GM18520 (cell line): ENCODE measurements at regions not wholly inside any gene's neighbourhood (a gene's known extent, or its start where the extent isn't known, plus 50 kb on each side); places are given as distances from the start of the nearest gene placed in this dataset.
"Not testable (repeated sequence)": the region's sequence is repeated elsewhere in the genome, so short reads cannot be mapped to it uniquely, and the experiment has no call there.

Experiments used
- ATAC-seq: cut with Tn5 transposase; IDR thresholded peaks from one replicate; pipeline ENCODE4 v1.9.1; 2021; ENCODE audit not compliant: unreplicated experiment

DNA sequence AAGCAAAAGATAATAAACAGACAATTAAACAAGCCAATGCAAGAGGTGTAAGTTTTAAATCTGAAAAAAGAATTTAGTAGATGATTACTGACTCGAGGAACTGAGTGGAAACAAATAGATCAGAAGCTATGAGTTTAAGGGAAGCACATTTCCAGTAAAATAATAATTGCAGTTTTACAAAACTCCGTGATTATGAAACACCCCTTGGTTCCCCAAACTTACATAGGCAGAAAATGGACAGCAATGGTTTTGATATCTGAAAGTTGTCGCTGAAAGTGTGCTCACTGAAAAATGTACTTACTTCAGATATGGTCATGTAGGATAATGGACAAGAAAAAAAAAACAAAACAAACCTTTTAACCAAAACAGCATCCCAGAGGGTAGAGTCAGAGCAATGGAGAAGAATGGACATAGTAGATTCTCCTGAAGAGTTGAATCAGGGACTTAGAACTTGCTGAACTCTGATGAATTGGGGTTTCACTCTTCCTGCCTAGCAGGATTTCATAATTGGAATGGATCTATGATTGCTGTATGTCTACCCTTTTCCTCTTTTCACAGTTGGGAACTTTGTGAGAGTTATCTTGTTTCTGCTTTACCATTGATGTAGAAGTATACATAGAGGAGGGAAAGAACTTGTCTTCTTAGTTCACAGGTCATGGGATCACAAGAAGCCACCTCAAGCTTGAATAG, 305.6 kb upstream of the ZEB2 start:
- no peak for ATAC-seq

DNA sequence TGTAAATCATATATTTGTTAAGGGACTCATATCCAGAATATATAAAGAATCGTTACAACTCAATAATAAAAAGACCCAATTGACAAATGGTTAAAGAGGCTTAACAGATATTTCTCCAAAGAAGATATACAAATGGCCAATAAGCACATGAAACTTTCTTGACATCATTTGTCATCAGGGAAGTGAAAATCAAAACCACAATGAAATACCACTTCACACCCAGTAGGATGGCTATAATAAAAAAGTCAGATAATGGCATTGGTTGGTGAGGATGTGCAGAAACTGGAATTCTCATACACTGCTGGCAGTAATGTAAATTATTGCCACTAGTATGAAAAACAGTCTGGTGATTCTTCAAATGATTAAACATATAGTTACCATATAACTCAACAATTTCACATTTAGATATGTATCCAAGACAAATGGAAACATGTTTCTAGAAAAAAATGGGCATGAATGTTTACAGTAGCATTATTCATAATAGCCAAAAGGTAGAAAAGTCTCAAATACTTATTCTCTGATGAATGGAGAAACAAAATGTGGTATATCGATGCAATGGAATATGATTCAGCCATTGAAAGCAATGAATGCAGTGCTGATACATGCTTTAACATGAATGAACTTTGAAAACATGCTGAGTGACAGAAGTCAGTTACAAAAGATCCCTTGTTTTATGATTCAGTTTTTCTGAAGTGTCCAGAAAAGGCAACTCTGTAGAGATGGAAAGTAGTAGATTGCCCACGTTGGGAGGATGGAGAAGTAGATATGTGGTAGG, 304.6 kb upstream of the ZEB2 start:
- no peak for ATAC-seq

DNA sequence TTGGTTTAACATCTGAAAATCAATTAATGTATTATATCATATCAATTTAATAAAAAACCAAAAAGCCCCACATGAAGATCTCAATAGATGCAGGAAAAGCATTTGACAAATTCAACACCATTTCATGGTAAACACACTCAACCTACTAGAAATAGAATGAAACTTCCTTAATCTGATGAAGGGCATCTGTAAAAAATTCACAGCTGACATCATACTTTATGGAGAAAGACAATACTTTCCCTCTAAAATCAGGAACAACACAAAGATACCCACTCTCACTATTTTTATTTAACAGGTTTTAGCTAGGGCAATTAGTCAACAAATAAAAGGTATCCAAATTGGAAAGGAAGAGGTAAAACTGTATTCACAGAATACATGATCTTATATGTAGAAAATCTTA, 303.0 kb upstream of the ZEB2 start:
- ATAC-seq, result no peak

DNA sequence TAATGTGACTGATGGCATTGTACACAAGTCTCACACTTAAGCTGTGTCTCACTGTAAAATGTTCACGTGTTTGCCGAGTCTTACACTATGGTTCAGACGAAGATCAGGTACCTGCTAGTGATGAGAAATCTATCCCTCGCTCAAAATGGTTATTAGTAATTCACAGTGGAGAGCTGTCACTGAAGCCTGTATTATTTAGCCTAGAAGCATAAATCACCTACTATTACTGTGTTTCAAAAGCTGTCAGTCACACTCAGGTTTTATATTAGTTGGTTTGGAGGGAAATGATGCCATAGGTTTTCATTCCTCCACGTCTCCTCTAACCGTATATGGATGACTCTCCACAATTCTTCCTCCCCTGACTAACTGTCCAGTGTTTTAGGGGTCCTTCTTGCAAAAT, 292.4 kb upstream of the ZEB2 start:
- no peak for ATAC-seq

DNA sequence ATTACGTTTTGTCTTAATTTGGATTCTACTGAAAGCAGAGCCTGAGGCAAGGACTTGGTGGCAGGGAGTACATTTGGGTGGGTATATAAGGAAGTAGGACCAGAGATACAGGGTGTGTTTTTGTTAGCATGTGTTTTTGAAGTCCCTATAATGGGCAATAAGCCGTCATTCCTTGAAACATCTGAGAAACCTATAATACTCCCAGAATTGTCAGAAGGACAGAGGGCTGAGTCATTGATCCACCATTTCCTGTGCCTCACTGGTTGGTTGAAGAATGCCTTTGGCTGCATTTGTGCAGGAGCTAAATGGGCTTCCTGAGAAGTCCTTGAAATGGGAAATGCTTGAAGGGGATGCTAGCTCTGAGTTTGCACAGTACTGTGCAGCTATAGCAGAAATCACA, 281.8 kb upstream of the ZEB2 start:
- no peak for ATAC-seq

DNA sequence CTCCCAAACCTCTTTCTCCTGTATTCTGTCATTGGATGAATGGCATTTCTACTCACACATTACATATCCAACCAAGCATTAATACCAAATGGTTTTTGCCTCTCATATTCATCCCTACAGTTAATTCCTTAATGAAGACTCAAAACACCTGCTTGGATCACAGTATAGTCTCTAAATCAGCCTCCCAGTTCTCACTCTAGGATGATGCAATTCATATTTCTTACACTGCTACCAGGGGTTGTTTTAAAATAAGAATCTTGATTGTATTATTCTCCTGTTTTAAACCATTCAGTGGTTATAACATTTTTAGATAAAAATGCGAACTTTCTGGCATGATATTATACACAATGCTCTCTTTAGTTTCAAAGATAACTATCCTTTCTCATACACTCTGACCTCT, 281.4 kb upstream of the ZEB2 start:
- no peak for ATAC-seq

DNA sequence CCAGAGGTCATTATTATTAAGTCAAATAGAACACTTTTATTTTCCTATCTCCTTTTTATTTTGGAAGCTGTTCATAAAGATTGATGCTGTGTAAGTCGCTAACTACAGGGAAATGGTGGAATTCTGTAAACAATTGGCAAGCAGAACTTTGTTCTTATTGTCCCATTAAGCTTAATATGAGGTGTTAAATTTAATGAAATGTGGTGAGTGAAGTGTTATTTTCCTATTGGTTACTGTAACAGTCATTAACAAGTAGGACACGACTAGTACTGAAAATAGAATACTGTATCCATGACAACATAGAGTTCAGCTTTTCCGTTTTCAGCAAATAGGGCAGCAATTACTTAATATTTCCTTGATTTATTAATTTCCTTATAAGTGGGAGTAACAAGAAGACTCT, 279.1 kb upstream of the ZEB2 start:
- ATAC-seq, result no peak

DNA sequence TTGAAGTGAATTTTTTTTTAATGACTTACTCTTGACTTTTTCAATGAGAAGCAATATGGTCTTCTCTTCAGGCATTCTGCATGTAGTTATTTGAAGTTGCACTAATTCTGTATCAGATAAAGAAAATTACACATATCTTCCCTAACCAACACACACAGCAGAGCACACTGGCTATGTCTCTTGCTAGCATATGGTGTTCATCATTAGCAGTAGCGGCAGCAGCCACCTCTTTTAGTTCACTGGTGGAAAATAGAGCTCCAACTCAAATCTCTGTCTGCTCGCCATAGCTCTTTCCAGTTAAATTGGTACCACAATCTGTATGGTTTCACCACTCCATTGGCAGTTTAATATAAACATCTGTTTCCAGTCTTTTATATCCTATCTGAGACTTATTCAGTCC, 278.1 kb upstream of the ZEB2 start:
- ATAC-seq, result no peak

DNA sequence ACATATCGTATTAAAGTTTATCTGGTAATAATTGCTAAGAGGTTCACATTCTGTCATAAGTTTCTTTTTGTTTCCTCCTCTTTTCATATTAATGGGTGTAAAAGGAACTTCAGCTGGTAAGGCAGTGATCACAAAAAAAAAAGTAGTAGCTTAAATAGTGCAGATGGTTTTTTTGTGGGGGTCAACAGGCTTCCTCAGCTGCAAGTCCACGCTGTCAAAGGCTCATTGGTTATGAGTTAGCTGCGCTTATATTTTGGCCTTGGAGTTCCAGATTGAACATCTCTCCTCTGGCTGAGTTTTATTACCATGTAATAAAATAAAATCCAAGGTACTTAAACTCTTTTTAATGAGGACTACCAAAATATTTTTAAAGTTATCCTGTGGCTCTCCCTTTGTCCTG, 277.0 kb upstream of the ZEB2 start:
- ATAC-seq, result no peak

DNA sequence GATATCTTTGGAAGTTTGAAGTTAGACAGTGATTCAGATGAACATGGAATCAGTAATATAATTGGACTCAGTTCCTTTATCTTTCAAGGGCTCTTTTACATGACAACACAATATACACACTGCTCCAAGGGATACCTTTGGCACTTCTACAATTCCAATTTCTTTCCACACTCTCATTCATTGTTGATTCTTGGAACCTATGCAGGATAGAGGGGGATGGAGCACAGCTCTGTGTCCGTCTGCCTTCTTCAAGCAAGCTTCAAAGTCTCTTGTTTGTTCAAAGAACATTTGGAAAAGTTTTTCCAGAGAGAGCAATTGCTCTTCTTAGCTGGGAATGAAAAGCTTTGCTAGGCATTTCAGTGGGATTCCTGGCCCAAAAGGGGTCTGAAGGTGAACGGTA, 276.2 kb upstream of the ZEB2 start:
- no peak for ATAC-seq

DNA sequence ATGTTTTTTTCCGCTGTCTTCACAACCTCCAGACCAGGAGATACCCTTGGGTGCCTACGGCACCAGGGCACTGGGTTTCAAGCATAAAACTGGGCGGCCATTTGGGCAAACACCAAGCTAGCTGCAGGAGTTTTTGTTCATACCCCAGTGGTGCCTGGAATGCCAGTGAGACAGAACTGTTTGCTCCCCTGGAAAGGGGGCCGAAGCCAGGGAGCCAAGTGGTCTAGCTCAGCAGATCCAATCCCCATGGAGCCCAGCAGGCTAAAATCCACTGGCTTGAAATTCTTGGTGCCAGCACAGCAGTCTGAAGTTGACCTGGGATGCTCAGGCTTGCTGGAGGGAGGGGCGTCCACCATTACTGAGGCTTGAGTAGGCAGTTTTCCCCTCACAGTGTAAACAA, 265.3 kb upstream of the ZEB2 start:
- no peak for ATAC-seq

DNA sequence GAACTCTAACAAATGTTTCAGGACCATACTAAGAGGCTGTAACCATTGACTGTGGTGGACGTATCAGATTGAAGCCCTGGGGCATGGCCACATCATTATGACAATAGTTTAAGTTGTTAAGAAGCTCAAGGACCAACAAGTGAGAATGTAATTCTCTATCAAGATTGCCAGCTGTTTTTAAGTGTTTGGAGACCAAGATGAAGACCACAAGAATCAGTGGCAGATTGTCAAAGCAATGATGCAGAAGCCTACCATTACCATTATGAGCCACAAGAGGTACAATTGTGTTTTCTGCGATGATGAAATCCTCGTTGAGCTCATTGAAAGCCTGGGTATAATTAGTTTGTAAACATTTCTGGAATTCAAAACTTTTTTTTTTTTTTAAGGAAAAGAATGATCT, 261.1 kb upstream of the ZEB2 start:
- ATAC-seq, result no peak

DNA sequence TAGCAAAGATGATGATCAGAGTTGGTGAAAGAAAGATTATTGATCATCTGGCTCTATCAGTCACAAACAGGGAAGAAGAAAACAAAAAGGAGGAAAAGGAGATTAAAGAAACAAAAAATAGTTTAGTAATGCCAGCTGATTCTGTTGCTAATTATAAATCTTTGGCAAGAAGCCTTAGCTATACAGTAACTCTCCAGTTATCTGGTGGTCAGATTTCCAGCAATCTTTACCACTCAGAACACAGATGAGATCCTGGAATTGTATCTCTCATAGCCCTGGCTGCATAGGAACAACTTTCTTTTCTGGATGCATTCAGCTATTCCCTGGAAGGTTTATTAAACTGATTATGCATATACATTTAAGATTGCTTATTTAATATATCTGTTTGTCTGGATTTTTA, 256.8 kb upstream of the ZEB2 start:
- no peak for ATAC-seq

DNA sequence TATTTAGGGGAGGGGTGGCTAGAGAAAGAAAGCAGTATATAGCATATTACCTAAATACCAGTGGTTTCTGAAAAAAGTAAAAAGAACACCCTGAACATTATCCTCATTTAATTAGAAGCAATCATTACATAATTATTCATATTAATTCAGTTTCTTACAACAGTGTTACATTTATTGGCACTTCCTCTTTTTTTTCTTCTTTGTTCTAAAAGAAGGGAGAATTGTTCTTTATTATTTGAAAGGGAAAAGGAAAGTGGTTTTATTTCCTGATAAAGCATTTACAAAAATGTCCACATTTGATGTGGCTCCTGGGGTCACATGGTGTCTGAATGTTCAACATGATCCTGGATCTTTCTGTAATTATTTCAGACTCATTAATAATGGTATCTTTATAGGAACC, 254.9 kb upstream of the ZEB2 start:
- no peak for ATAC-seq

DNA sequence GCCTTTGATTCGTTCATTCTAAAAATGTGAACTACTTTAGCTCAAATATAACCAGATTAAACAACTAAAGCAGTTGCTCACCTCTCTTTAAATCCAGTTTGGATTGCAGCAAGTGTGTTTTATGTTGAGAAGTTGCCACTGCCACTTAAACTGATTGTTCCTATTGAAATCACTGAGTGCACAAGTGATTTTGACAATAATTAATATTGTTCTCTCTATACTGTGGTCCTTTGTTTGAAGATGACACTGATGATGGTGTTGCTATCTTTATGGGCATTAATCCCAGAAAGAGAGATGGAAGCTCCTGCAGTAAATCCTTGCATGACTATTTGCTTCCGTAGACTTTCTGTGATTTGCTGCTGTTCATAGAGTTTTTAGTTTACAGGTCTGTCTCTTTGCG, 251.4 kb upstream of the ZEB2 start:
- no peak for ATAC-seq

DNA sequence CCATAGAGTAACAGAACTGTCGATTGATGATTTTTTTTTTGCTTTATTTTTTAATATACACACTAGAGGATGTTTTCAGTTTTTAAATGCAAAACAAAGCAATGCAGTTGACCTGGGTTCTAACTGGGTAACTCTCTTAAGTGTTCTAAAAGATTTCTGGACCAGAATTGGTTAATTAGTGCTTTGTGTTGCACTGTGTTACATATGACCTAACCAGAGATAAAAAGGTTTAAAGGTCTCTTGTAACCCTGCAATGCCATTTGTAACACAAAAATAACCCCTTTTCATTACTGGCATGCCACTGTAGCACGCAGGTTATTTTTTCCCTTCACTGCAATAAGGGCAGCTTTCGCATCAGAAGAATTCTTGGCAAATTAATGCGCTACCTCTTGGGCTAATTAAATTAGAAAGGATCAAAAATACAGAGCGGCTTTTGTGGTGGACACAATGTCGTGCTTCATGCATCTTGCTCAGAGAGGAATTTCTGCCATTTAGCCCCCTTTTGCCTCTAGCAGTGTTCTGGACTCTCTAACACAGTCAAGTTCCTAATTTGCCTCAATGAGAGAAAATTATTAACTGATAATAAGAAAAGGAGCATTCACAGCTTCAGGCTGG, 250.8 kb upstream of the ZEB2 start:
- ATAC-seq, result no peak

DNA sequence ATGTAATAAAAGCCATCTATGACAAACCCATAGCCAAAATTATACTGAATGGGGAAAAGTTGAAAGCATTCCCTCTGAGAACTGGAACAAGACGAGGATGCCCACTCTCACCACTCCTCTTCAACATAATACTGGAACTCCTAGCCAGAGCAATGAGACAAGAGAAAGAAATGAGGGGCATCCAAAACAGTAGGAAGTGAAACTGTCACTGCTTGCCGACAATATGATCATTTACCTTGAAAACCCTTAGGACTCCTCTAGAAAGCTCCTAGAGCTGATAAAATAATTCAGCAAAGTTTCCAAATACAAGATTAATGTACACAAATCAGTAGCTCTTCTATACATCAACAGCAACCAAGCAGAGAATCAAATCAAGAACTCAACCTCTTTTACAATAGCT, 241.0 kb upstream of the ZEB2 start:
- ATAC-seq, result not testable (repeated sequence)

DNA sequence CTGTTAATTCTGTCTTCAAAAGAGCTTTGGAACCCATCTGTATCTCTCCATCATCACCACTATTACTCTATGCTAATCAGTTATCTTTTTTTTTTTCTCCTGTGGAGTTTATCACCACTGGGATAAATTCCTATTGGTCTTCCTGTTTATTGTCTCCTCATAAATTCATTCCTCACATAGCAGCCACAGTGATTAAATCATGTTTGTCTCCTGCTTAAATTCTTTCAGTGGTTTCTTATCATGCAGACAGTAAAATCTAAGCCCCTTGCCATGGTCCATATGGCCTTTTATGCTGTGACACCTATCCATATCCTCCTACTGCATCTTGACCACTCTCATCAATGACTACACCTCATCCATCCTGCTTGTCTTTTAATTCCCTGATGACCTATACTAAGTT, 239.8 kb upstream of the ZEB2 start:
- ATAC-seq, result no peak

DNA sequence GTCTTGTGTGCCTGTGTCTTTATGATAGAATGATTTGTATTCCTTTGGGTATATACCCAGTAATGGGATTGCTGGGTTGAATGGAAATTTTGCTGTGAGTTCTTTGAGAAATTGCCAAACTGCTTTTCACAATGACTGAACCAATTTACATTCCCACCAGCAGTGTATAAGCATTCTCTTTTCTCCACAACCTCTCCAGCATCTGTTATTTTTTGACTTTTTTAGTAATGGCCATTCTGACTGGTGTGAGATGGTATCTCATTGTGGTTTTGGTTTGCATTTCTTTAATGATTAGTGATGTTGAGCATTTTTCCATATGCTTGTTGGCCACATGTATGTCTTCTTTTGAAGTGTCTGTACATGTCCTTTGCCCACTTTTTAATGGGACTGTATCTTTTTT, 238.3 kb upstream of the ZEB2 start:
- not testable (repeated sequence) for ATAC-seq

DNA sequence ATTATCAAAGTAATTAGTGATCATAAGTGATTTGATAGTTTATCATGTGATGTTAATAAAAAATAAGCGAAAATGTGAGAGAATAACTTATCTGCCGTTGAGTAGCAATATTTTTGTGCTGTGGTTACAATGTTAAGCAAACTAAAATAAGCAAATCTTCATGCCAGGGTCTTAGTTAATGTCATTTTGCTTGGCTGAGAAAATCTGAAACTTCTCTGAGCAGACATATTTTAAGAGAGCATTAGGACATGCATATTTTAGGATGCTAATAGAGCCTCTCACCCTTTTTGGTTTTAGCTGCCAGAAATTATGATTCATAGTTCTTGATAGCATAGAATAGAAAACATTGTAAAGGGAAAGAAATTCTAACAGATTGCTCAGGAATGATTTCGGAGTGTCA, 233.5 kb upstream of the ZEB2 start:
- ATAC-seq, result no peak

DNA sequence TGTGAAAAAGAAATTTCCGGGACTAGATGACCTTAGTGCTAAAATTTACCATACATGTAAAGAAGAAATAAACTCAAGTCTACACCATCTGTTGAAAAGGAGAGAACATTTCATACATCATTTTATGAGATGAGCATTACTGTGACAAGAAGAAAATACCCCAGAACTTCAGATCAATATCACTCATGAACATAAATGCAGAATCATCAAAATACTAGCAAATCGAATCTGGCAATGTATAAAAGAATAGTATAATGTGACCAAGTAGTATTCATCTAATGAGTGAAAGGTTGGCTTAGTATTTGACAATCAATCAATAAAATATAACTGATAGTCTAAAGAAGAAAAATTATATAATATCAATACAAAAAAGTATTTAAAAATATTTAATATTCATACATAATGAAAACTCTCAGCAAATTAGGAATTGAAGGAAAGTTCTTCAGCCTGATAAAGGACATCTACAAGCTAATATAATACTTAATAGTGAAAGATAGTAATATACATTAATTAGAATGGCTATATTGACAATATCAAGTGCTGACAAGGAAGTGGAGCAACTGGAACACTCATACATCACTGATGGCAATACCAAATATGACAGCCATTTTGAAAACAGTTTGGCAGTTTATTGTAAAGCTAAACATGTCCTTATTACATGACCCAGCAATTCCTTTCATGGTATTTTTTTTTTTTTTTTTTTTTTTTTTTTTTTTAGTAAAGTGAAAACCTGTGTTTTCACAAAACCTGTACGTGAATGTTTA, 231.4 kb upstream of the ZEB2 start:
- no peak for ATAC-seq

DNA sequence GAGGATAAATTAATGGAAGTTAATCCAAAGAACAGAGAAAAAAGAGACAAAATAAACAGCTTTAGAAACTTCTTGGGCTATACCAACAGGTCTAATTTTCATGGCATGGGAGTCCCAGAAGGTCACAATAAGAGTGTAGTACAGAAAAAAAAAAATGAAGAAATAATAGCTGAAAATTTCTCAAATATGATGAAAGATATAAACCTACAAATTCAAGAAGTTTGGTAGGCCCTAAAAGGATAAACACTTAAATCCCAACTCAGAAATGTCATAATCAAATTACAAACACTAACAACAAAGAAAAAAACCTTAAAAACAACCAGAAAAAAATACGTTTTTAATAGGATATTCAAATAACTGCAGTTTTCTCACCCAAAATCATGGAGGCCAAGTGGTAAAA, 229.3 kb upstream of the ZEB2 start:
- ATAC-seq, result no peak
